Osteocyte (in vitro differentiated cells): ENCODE measurements at regions not wholly inside any gene's neighbourhood (a gene's known extent, or its start where the extent isn't known, plus 50 kb on each side); places are given as distances from the start of the nearest gene placed in this dataset.
A peak's percentile ranks its signal among the peaks of the same experiment; 100 is the strongest.

Experiments used
- DNase-seq: peaks from one replicate; pipeline ENCODE4 v3.0.0; 2021; ENCODE audit warnings: mixed read lengths; ENCODE audit not compliant: unreplicated experiment; ENCODE audit errors: extremely low spot score
- H3K27ac Mint-ChIP-seq: one replicate; pipeline ENCODE4 v1.8.0; 2021; ENCODE audit warnings: mild to moderate bottlenecking, mixed read lengths; ENCODE audit not compliant: unreplicated experiment
- H3K27me3 Mint-ChIP-seq: one replicate; pipeline ENCODE4 v1.8.0; 2021; ENCODE audit warnings: mixed read lengths; ENCODE audit not compliant: unreplicated experiment
- H3K36me3 Mint-ChIP-seq: one replicate; pipeline ENCODE4 v1.8.0; 2021; ENCODE audit warnings: mixed read lengths; ENCODE audit not compliant: unreplicated experiment
- H3K4me1 Mint-ChIP-seq: one replicate; pipeline ENCODE4 v1.8.0; 2021; ENCODE audit warnings: mixed read lengths; ENCODE audit not compliant: unreplicated experiment
- H3K4me3 Mint-ChIP-seq: one replicate; pipeline ENCODE4 v1.8.0; 2021; ENCODE audit warnings: mild to moderate bottlenecking, moderate library complexity, mixed read lengths; ENCODE audit not compliant: unreplicated experiment
- H3K9me3 Mint-ChIP-seq: one replicate; pipeline ENCODE4 v1.8.0; 2021; ENCODE audit warnings: mixed read lengths; ENCODE audit not compliant: unreplicated experiment
- CTCF ChIP-seq: fragments of 200-600 bp; sonication (generic); IDR thresholded peaks from 2 replicates; pipeline ENCODE4 v1.5.0; 2021; ENCODE audit warnings: antibody characterized with exemption, mild to moderate bottlenecking, moderate library complexity

DNA sequence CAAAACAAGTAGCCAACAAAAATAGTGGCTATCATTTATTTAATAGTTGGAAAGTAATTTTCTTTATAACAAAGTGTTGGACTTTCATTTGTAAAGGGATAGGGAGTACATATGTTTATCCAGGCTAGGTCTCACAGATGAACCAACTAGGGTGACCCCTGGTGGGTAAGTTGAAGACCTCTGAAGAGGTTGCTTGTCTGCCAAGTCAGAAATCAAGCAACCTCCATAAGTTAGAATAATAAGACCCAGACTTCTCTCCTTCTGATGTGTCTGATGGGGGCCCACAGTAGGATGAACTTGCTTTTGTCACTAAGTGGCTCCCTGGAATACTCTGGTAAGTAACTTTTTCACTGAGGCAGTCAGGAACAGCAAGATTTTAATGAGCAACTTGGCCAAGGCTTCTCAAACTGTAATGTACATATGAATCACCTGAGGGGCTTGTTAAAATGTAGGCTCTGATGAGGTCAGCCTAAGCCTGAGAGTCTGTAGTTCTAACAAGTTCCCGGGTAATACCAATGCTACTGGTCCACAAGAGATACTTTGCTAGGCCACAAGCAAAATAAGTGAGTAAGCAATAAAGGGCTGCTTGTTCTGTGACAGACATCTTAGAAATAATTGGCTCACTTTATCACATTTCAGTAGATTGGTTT, 319.6 kb downstream of the PIK3C3 start:
- TF ChIP-seq CTCF, result peak; percentile 39
- no peak overlapping the region for H3K27ac Mint-ChIP-seq
- H3K27me3 Mint-ChIP-seq, result peaks cover 4% of the 10 kb centered on the region
- no peaks in the 10 kb centered on the region for H3K4me1 Mint-ChIP-seq
- no peaks in the 10 kb centered on the region for H3K36me3 Mint-ChIP-seq
- H3K9me3 Mint-ChIP-seq, result no peaks in the 10 kb centered on the region
- no peak for DNase-seq
- no peak overlapping the region for H3K4me3 Mint-ChIP-seq

DNA sequence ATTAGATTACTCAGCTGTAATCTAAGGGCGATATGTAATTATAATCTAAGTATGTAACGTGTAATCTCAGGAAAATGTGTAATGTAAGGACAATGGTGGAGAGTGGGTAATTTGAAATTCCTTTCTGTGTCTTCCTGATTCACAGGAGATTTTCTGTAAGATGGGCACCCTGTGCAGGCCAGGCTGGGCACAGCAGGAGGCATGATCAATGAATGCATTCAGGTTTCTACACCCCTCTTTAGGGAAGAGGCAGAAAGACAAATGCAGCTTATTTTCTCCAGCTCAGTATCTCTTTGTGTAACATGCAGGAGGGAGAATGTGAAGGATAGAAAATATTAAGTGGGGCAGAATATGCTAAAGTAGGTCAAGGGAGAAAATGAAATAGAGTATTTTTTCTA, 320.1 kb downstream of the PIK3C3 start:
- no peak for TF ChIP-seq CTCF
- no peak for DNase-seq
- H3K27me3 Mint-ChIP-seq, result peaks cover 4% of the 10 kb centered on the region
- no peak overlapping the region for H3K4me3 Mint-ChIP-seq
- no peaks in the 10 kb centered on the region for H3K36me3 Mint-ChIP-seq
- no peaks in the 10 kb centered on the region for H3K9me3 Mint-ChIP-seq
- H3K27ac Mint-ChIP-seq, result no peak overlapping the region
- H3K4me1 Mint-ChIP-seq, result no peaks in the 10 kb centered on the region

GRCh38 chr18:42275949-42276730, 321.1 kb downstream of the PIK3C3 start:
- Mint-ChIP-seq H3K9me3 (no peaks in the 10 kb centered on the region), H3K4me3 (no peak overlapping the region), H3K4me1 (no peaks in the 10 kb centered on the region), H3K27ac (no peak overlapping the region), H3K36me3 (no peaks in the 10 kb centered on the region), H3K27me3 (peaks cover 4% of the 10 kb centered on the region)
- no peak for TF ChIP-seq CTCF
- DNase-seq, result no peak

DNA sequence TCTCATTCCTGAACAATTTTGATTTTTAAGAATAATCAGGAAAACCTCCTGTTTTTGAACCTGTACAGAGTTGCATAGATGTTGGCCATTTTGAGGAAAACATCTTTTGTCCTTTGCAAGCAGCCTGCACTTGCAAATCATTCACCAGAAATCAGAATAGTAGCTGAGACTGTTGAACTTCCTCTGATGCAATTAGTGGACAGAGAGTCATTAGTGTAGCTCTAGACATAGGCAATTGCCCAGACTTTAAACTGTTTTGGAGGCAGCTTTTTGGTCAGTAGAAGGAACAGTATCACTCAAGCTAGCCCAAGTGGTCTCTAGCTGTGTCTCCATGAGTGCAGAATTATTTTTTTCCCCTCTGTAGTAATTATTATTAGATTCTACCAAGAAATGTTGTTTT, 326.1 kb downstream of the PIK3C3 start:
- no peak overlapping the region for H3K4me3 Mint-ChIP-seq
- H3K27ac Mint-ChIP-seq, result no peak overlapping the region
- H3K9me3 Mint-ChIP-seq, result no peaks in the 10 kb centered on the region

More for the DNA sequence above, 326.1 kb downstream of the PIK3C3 start:
- no peak for DNase-seq
- no peaks in the 10 kb centered on the region for H3K36me3 Mint-ChIP-seq
- peaks cover 4% of the 10 kb centered on the region for H3K27me3 Mint-ChIP-seq
- TF ChIP-seq CTCF, result no peak
- no peaks in the 10 kb centered on the region for H3K4me1 Mint-ChIP-seq
